PC-3 (cell line): ENCODE measurements at regions not wholly inside any gene's neighbourhood (a gene's known extent, or its start where the extent isn't known, plus 50 kb on each side); places are given as distances from the start of the nearest gene placed in this dataset.

Experiments
- CTCF ChIP-seq: fragments of 300-600 bp; sonication (generic); conservative IDR thresholded peaks from 2 replicates; pipeline ENCODE4 v1.5.1; 2017; ENCODE audit warnings: antibody characterized with exemption, low read depth, mild to moderate bottlenecking, low read length
- EZH2 ChIP-seq: fragments of 300-600 bp; sonication (generic); IDR thresholded peaks from one replicate; pipeline ENCODE4 v1.6.1; 2017; ENCODE audit warnings: antibody characterized with exemption, mild to moderate bottlenecking, low read length; ENCODE audit not compliant: unreplicated experiment

- TF ChIP-seq CTCF (no peak), EZH2 (no peak)
Measured at GRCh38 chr6:139743664-139744437, 369.4 kb upstream of the CITED2 start.
